Glomerular visceral epithelial cell (primary cell): ENCODE measurements at regions not wholly inside any gene's neighbourhood (a gene's known extent, or its start where the extent isn't known, plus 50 kb on each side); places are given as distances from the start of the nearest gene placed in this dataset.

Source experiments
- DNase-seq: peaks from one replicate; pipeline ENCODE4 v3.0.0-alpha.2; 2016; ENCODE audit errors: extremely low spot score

- no peak for DNase-seq
These were observed 257.6 kb downstream of the CBLN1 start for GRCh38 chr16:49024016-49024415.

GRCh38 chr16:49023050-49023449, 258.6 kb downstream of the CBLN1 start:
- peak; percentile 56 for DNase-seq

- no peak for DNase-seq
These were observed 259.2 kb downstream of the CBLN1 start for GRCh38 chr16:49022351-49022963.

GRCh38 chr16:49021136-49021535, 260.5 kb downstream of the CBLN1 start:
- peak; percentile 35 for DNase-seq

GRCh38 chr16:49020436-49020835, 261.2 kb downstream of the CBLN1 start:
- DNase-seq, result no peak

GRCh38 chr16:49019831-49020230, 261.8 kb downstream of the CBLN1 start:
- no peak for DNase-seq

- DNase-seq, result peak; percentile 68
These were observed 262.5 kb downstream of the CBLN1 start for GRCh38 chr16:49019081-49019633.

GRCh38 chr16:49018259-49018931, 263.2 kb downstream of the CBLN1 start:
- DNase-seq, result no peak

- no peak for DNase-seq
These were observed 264.1 kb downstream of the CBLN1 start for GRCh38 chr16:49017501-49017900.

- DNase-seq, result no peak
These were observed 265.2 kb downstream of the CBLN1 start for GRCh38 chr16:49016461-49016860.

GRCh38 chr16:49015225-49015592, 266.4 kb downstream of the CBLN1 start:
- no peak for DNase-seq

- no peak for DNase-seq
These were observed 267.1 kb downstream of the CBLN1 start for GRCh38 chr16:49014277-49015224.

- no peak for DNase-seq
These were observed 267.9 kb downstream of the CBLN1 start for GRCh38 chr16:49013727-49014080.

- no peak for DNase-seq
These were observed 268.5 kb downstream of the CBLN1 start for GRCh38 chr16:49012961-49013726.

GRCh38 chr16:49011901-49012300, 269.7 kb downstream of the CBLN1 start:
- DNase-seq, result no peak

- no peak for DNase-seq
These were observed 270.8 kb downstream of the CBLN1 start for GRCh38 chr16:49010879-49011278.

- no peak for DNase-seq
These were observed 271.2 kb downstream of the CBLN1 start for GRCh38 chr16:49010396-49010795.

- DNase-seq, result no peak
These were observed 272.4 kb downstream of the CBLN1 start for GRCh38 chr16:49009204-49009603.

- no peak for DNase-seq
These were observed 277.6 kb downstream of the CBLN1 start for GRCh38 chr16:49003992-49004391.

GRCh38 chr16:49003022-49003421, 278.6 kb downstream of the CBLN1 start:
- DNase-seq, result no peak

GRCh38 chr16:49000594-49000993, 281.0 kb downstream of the CBLN1 start:
- no peak for DNase-seq

GRCh38 chr16:48999508-48999907, 282.1 kb downstream of the CBLN1 start:
- no peak for DNase-seq
